ENCODE measurements at regions not wholly inside any gene's neighbourhood (a gene's known extent, or its start where the extent isn't known, plus 50 kb on each side); places are given as distances from the start of the nearest gene placed in this dataset.
"Not testable (repeated sequence)": the region's sequence is repeated elsewhere in the genome, so short reads cannot be mapped to it uniquely, and the experiment has no call there.

GRCh38 chr12:131233850-131234789, 280.4 kb downstream of the ADGRD1 start:
- not testable (repeated sequence) for H3K4me1 ChIP-seq (ENCODE audit: insufficient read depth, low read length); H3K4me3 ChIP-seq (ENCODE audit: low read depth in 1 of 2, low read length in 2 of 2); H3K36me3 ChIP-seq (ENCODE audit: insufficient read depth, low read length); H3K27ac ChIP-seq (ENCODE audit: low read depth, low read length); H3K9ac ChIP-seq (ENCODE audit: low read length); H3K27me3 ChIP-seq (ENCODE audit: control insufficient read depth in 1 of 2, insufficient read depth in 2 of 2, low read length in 2 of 2); H3K9me3 ChIP-seq (ENCODE audit: low read length)

GRCh38 chr12:131234841-131235271, 281.1 kb downstream of the ADGRD1 start:
- H3K4me1 ChIP-seq (ENCODE audit: insufficient read depth, low read length); H3K9ac ChIP-seq (ENCODE audit: low read length); H3K4me3 ChIP-seq (ENCODE audit: low read depth in 1 of 2, low read length in 2 of 2); H3K27me3 ChIP-seq (ENCODE audit: control insufficient read depth in 1 of 2, insufficient read depth in 2 of 2, low read length in 2 of 2); H3K9me3 ChIP-seq (ENCODE audit: low read length); H3K27ac ChIP-seq (ENCODE audit: low read depth, low read length); H3K36me3 ChIP-seq (ENCODE audit: insufficient read depth, low read length): not testable (repeated sequence)

- Histone ChIP-seq H3K27ac (ENCODE audit: low read depth, low read length) (no peak overlapping the region), H3K27me3 (ENCODE audit: control insufficient read depth in 1 of 2, insufficient read depth in 2 of 2, low read length in 2 of 2) (no peaks in the 10 kb centered on the region), H3K4me3 (ENCODE audit: low read depth in 1 of 2, low read length in 2 of 2) (no peak overlapping the region), H3K9me3 (ENCODE audit: low read length) (no peaks in the 10 kb centered on the region), H3K9ac (ENCODE audit: low read length) (no peak overlapping the region), H3K4me1 (ENCODE audit: insufficient read depth, low read length) (no peaks in the 10 kb centered on the region), H3K36me3 (ENCODE audit: insufficient read depth, low read length) (no peaks in the 10 kb centered on the region)
Observed at GRCh38 chr12:131235871-131236271, 282.2 kb downstream of the ADGRD1 start.

GRCh38 chr12:131239384-131240094, 285.8 kb downstream of the ADGRD1 start:
- H3K36me3 ChIP-seq (ENCODE audit: insufficient read depth, low read length), result no peaks in the 10 kb centered on the region
- H3K27me3 ChIP-seq (ENCODE audit: control insufficient read depth in 1 of 2, insufficient read depth in 2 of 2, low read length in 2 of 2), result no peaks in the 10 kb centered on the region
- no peaks in the 10 kb centered on the region for H3K9me3 ChIP-seq (ENCODE audit: low read length)
- H3K27ac ChIP-seq (ENCODE audit: low read depth, low read length), result no peak overlapping the region
- no peak overlapping the region for H3K4me3 ChIP-seq (ENCODE audit: low read depth in 1 of 2, low read length in 2 of 2)
- H3K4me1 ChIP-seq (ENCODE audit: insufficient read depth, low read length), result no peaks in the 10 kb centered on the region
- no peak overlapping the region for H3K9ac ChIP-seq (ENCODE audit: low read length)

GRCh38 chr12:131241517-131241916, 287.8 kb downstream of the ADGRD1 start:
- Histone ChIP-seq H3K36me3 (ENCODE audit: insufficient read depth, low read length) (no peaks in the 10 kb centered on the region), H3K9ac (ENCODE audit: low read length) (no peak overlapping the region), H3K4me1 (ENCODE audit: insufficient read depth, low read length) (no peaks in the 10 kb centered on the region), H3K9me3 (ENCODE audit: low read length) (no peaks in the 10 kb centered on the region), H3K27ac (ENCODE audit: low read depth, low read length) (no peak overlapping the region), H3K27me3 (ENCODE audit: control insufficient read depth in 1 of 2, insufficient read depth in 2 of 2, low read length in 2 of 2) (no peaks in the 10 kb centered on the region), H3K4me3 (ENCODE audit: low read depth in 1 of 2, low read length in 2 of 2) (no peak overlapping the region)

GRCh38 chr12:131242741-131243496, 289.2 kb downstream of the ADGRD1 start:
- no peaks in the 10 kb centered on the region for H3K27me3 ChIP-seq (ENCODE audit: control insufficient read depth in 1 of 2, insufficient read depth in 2 of 2, low read length in 2 of 2)
- no peak overlapping the region for H3K4me3 ChIP-seq (ENCODE audit: low read depth in 1 of 2, low read length in 2 of 2)
- no peak overlapping the region for H3K27ac ChIP-seq (ENCODE audit: low read depth, low read length)
- no peaks in the 10 kb centered on the region for H3K4me1 ChIP-seq (ENCODE audit: insufficient read depth, low read length)
- H3K9me3 ChIP-seq (ENCODE audit: low read length), result no peaks in the 10 kb centered on the region
- no peaks in the 10 kb centered on the region for H3K36me3 ChIP-seq (ENCODE audit: insufficient read depth, low read length)
- no peak overlapping the region for H3K9ac ChIP-seq (ENCODE audit: low read length)

- not testable (repeated sequence) for H3K9me3 ChIP-seq (ENCODE audit: low read length); H3K4me1 ChIP-seq (ENCODE audit: insufficient read depth, low read length); H3K27ac ChIP-seq (ENCODE audit: low read depth, low read length); H3K36me3 ChIP-seq (ENCODE audit: insufficient read depth, low read length); H3K9ac ChIP-seq (ENCODE audit: low read length); H3K27me3 ChIP-seq (ENCODE audit: control insufficient read depth in 1 of 2, insufficient read depth in 2 of 2, low read length in 2 of 2); H3K4me3 ChIP-seq (ENCODE audit: low read depth in 1 of 2, low read length in 2 of 2)
Observed at GRCh38 chr12:131244157-131244688, 290.5 kb downstream of the ADGRD1 start.

- H3K27me3 ChIP-seq (ENCODE audit: control insufficient read depth in 1 of 2, insufficient read depth in 2 of 2, low read length in 2 of 2); H3K36me3 ChIP-seq (ENCODE audit: insufficient read depth, low read length); H3K9me3 ChIP-seq (ENCODE audit: low read length); H3K4me1 ChIP-seq (ENCODE audit: insufficient read depth, low read length); H3K9ac ChIP-seq (ENCODE audit: low read length); H3K4me3 ChIP-seq (ENCODE audit: low read depth in 1 of 2, low read length in 2 of 2); H3K27ac ChIP-seq (ENCODE audit: low read depth, low read length): not testable (repeated sequence)
Observed at GRCh38 chr12:131245161-131245560, 291.5 kb downstream of the ADGRD1 start.

GRCh38 chr12:131245564-131246355, 292.1 kb downstream of the ADGRD1 start:
- Histone ChIP-seq H3K9ac (ENCODE audit: low read length) (no peak overlapping the region), H3K27ac (ENCODE audit: low read depth, low read length) (no peak overlapping the region), H3K36me3 (ENCODE audit: insufficient read depth, low read length) (no peaks in the 10 kb centered on the region), H3K27me3 (ENCODE audit: control insufficient read depth in 1 of 2, insufficient read depth in 2 of 2, low read length in 2 of 2) (no peaks in the 10 kb centered on the region), H3K4me1 (ENCODE audit: insufficient read depth, low read length) (no peaks in the 10 kb centered on the region), H3K4me3 (ENCODE audit: low read depth in 1 of 2, low read length in 2 of 2) (no peak overlapping the region), H3K9me3 (ENCODE audit: low read length) (no peaks in the 10 kb centered on the region)

- not testable (repeated sequence) for H3K27ac ChIP-seq (ENCODE audit: low read depth, low read length); H3K4me3 ChIP-seq (ENCODE audit: low read depth in 1 of 2, low read length in 2 of 2); H3K4me1 ChIP-seq (ENCODE audit: insufficient read depth, low read length); H3K36me3 ChIP-seq (ENCODE audit: insufficient read depth, low read length); H3K27me3 ChIP-seq (ENCODE audit: control insufficient read depth in 1 of 2, insufficient read depth in 2 of 2, low read length in 2 of 2); H3K9me3 ChIP-seq (ENCODE audit: low read length); H3K9ac ChIP-seq (ENCODE audit: low read length)
Observed at GRCh38 chr12:131247026-131247725, 293.5 kb downstream of the ADGRD1 start.

Data from muscle layer of colon (tissue), 2 donors.